ENCODE measurements at regions not wholly inside any gene's neighbourhood (a gene's known extent, or its start where the extent isn't known, plus 50 kb on each side); places are given as distances from the start of the nearest gene placed in this dataset.

DNA sequence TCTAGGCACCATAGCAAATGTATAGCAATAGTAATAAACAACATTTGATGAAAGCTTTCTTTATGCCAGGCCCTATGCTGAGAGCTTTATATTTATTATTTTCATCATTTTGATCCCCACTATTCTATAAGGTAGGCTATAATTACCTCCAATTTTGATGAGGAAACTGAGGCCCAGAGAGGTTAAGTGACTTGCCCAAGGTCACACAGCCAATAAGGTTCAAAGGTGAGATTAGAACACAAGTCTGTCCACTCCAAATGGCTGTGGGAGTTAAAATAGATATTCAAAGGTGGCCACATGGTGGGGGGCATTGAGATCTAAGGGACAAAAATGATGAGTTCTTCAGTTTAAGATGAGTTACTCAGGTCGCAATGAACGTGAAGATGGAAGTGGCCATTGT is 269.9 kb downstream of the BMP7 start:
- Mint-ChIP-seq H3K4me1 (no peaks in the 10 kb centered on the region), H3K27ac (no peak overlapping the region), H3K36me3 (no peaks in the 10 kb centered on the region), H3K9me3 (peaks cover 11% of the 10 kb centered on the region), H3K4me3 (no peak overlapping the region), H3K27me3 (peaks cover 6% of the 10 kb centered on the region)

DNA sequence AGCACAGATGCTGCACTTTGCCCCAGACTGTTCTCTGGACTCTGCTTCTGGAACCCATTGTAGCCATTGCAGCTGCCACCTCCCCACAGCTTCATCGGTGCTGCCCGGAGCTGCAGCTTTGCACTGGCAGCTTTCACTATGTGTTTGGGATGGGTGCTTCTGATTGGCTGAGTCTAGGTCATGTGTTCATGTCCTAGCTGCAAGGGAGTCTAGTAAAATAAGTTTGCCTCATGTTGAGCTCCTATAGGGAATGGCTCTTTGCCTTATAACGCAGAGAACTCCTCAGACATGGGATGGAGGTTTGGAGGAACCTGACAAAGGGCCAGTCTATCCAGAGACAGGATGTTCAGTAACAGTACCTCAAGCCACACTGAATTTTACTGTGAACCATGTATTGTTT is 268.0 kb downstream of the BMP7 start:
- H3K9me3 Mint-ChIP-seq: peaks cover 11% of the 10 kb centered on the region
- H3K4me3 Mint-ChIP-seq: no peak overlapping the region
- no peak overlapping the region for H3K27ac Mint-ChIP-seq
- H3K36me3 Mint-ChIP-seq: no peaks in the 10 kb centered on the region
- H3K4me1 Mint-ChIP-seq: no peaks in the 10 kb centered on the region
- peaks cover 6% of the 10 kb centered on the region for H3K27me3 Mint-ChIP-seq

DNA sequence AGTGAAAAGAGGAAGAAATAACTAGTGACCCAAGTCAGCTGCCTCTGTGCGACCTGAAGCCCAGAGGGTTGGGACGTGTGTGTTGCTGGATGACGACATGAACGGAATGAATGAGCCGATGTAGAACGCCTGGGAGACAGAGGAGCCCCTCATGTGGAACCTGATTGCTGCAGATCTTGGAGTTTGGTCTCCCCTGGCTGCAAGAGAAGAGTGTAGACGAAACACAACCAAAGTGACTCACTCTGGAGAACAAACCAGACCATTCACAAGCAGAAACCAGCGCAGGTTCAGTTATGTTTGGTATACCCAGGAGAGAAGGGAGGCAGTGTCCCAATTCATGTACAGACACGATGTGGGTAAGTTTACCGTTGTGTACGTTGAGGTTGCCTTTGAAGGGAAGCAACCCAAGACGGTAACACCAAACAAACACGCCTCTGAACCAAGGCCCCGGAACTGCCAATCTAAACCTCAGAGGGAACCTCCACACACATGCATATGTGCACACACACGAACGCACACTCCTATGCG is 265.9 kb downstream of the BMP7 start:
- H3K27me3 Mint-ChIP-seq: peaks cover 11% of the 10 kb centered on the region
- no peaks in the 10 kb centered on the region for H3K36me3 Mint-ChIP-seq
- no peak overlapping the region for H3K4me3 Mint-ChIP-seq
- H3K9me3 Mint-ChIP-seq: peaks cover 11% of the 10 kb centered on the region
- no peak overlapping the region for H3K27ac Mint-ChIP-seq
- no peaks in the 10 kb centered on the region for H3K4me1 Mint-ChIP-seq

DNA sequence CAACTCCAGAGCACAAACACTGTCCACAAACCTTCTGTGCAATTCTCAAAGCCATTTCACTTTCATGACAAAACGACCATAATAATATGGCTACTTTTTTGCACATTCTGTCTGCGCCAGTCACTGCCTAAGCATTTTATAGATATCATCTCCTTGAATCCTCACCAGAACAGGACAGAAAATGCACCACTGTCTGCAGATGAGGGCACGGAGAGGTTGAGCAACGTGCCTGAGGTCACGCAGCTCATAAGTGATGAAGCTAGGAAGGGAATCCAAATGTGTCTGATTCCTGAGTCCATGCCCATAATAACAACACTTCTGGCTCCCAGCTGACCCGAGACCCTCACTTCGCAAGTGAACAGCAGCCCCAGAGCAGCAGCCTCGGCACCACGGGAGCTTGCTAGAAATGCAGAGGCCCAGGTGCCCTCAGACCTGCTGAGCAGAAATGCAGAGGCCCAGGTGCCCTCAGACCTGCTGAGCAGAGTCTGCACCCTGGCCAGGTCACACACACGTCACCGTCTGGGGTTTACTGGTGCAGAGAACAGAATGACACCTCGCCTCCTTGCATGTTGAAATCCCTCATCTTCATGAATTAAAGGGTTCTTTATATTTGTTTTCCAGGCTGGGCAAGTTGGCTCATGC is 265.2 kb downstream of the BMP7 start:
- peaks cover 11% of the 10 kb centered on the region for H3K27me3 Mint-ChIP-seq
- H3K27ac Mint-ChIP-seq: no peak overlapping the region
- H3K4me1 Mint-ChIP-seq: no peaks in the 10 kb centered on the region

DNA sequence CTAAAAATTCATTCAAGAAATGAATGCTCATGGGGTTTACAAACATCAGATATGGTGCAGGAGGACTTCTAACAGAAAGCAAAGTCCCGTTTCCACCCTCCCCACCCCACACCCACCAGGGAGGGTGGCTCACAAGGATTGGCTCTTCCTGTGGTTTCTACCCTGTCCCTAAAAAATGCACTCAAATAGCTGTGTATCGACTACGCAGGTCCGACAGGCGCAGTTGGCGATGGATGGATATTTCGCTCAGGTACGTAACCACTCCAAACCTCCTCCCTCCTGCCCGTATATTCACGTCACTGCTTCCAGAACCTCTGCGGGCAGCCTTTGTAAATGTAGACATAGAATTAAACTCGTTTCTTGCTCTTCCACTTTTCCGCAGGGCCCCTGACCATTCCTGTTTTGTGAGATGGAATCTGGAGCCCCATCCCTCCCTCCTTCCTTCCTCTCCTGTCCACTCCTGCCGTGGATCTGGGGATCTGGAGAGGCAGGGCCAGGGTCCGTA is 264.3 kb downstream of the BMP7 start:
- Mint-ChIP-seq H3K4me3 (no peak overlapping the region), H3K27ac (no peak overlapping the region), H3K36me3 (no peaks in the 10 kb centered on the region), H3K27me3 (peaks cover 9% of the 10 kb centered on the region), H3K4me1 (no peaks in the 10 kb centered on the region), H3K9me3 (peaks cover 11% of the 10 kb centered on the region)

More for the DNA sequence above, 265.2 kb downstream of the BMP7 start:
- Mint-ChIP-seq H3K9me3 (peaks cover 11% of the 10 kb centered on the region), H3K36me3 (no peaks in the 10 kb centered on the region), H3K4me3 (no peak overlapping the region)

DNA sequence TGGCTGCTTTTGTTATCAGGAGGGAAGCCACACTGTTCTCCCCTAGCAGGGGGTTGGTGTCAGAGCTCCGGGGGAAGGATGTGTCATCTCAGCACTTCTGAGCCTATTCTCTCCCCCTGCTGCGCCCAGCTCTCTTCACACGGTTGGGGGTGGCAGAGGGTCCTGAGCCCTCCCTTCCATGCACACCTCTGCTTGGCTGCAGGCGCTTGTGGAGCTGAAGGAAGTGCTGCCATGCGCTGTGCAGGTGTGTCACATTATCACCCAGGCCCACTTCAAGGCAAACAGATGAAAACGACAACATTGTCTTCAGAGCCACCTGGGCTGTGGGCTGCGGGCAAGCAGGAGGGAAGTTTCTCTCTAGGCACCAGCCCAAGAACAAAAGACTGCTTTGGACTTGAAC is 263.4 kb downstream of the BMP7 start:
- Mint-ChIP-seq H3K4me1 (no peaks in the 10 kb centered on the region), H3K27me3 (peaks cover 9% of the 10 kb centered on the region), H3K4me3 (no peak overlapping the region), H3K36me3 (no peaks in the 10 kb centered on the region), H3K9me3 (peaks cover 6% of the 10 kb centered on the region), H3K27ac (no peak overlapping the region)

DNA sequence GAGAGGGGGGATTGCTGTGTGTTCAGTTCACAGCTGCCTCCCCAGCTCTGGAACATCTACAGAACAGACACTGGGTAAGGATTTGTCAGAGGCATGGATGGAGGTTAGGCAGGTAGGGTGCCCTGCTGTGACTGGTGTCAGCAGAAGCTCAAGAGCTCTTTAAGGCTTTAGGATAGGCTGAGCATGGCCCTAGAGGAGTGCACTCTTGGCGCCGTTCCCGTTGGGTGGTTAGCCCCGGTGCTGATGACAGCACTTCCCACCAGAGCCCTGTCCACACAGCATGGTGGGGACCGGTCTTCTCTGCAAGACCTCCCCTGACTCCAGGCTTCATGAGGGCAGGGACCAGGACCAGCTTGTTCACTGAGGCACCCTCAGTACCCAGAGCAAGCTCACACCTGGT is 262.0 kb downstream of the BMP7 start:
- H3K27me3 Mint-ChIP-seq: peaks cover 9% of the 10 kb centered on the region
- no peaks in the 10 kb centered on the region for H3K36me3 Mint-ChIP-seq
- H3K4me1 Mint-ChIP-seq: no peaks in the 10 kb centered on the region
- no peak overlapping the region for H3K4me3 Mint-ChIP-seq
- H3K27ac Mint-ChIP-seq: no peak overlapping the region
- H3K9me3 Mint-ChIP-seq: peaks cover 5% of the 10 kb centered on the region

DNA sequence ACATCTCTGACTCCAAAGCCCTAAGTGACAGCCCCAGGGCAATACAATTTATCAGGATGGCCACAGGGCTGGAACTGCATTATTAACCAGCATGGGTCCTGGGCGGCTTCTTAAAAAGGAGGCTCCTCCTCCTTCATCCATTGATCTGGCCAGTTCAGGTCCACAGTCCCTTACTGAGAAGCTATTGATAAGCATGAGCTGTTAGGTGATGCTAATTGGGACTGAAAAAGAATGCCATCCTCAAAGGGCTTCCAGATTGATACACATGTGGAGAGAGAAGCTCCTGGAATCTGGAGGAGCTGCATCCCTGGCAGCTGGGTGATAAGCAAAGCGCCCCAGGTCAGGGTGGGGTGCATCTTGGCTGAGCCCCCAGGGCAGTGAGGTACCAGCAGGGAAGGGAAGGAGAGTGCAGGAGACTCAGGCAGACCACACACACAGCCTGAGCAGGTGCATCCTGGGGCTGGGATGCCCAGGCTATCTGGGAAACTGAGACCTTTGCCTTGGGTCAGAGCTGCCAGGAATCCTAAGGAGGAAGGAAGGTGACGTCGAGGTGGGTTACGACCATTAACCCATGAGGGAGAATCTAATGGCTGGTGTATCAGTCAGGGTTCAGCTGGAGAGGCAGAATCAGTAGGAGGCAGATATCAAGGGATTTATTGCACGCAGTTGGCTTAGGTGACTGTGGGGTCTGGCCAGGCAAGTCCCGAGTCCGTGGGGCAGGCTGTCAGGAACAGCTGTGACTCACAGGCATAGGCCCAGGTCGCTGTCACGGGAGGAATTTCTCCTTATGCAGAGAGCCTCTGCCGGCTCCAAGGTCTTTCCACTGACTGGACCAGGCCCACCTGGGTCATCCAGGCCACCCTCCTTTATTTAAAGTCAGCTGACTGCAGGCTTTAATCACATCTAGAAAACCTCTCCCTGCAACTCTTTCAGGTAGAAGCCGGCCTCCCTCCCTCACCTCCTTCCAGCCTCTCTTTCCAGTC is 261.2 kb downstream of the BMP7 start:
- Mint-ChIP-seq H3K4me3 (no peak overlapping the region), H3K36me3 (no peaks in the 10 kb centered on the region), H3K4me1 (no peaks in the 10 kb centered on the region), H3K27me3 (peaks cover 9% of the 10 kb centered on the region), H3K9me3 (peaks cover 1% of the 10 kb centered on the region), H3K27ac (no peak overlapping the region)

DNA sequence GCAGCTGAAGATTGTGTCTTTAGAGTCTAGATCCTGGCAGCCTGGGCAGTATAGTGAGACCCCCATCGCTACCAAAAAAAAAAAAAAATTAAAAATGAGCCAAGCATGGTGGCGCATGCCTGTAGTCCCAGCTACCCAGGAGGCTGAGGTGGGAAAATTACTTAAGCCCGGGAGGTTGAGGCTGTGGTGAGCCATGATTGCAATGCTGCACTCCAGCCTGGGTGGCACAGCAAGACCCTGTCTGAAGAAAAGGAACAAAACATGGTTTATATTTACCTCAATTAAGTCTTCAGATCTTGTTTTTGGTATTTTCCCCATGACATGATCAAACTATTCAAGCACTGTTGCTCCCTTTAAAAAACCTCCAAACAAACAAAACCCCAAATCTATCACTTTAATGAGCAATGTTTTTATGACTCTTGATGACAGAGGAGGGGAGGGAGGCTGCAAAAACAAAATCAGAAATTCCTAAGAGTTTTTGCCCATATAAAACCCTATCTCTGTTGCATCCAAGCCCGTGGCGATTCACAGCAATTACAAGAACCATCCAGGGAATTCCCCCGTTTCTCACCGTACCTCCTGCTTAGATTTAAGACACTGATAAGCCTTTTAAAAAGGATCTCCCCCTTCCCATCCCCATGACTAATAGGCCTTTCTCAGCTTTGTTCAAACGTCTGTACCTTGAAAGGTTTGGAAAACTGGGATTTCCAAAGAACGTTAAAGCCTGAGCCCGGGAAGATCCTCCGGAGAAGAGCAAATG is 259.9 kb downstream of the BMP7 start:
- no peaks in the 10 kb centered on the region for H3K36me3 Mint-ChIP-seq
- peaks cover 13% of the 10 kb centered on the region for H3K27me3 Mint-ChIP-seq
- H3K9me3 Mint-ChIP-seq: no peaks in the 10 kb centered on the region
- H3K4me3 Mint-ChIP-seq: no peak overlapping the region
- no peak overlapping the region for H3K27ac Mint-ChIP-seq
- H3K4me1 Mint-ChIP-seq: no peaks in the 10 kb centered on the region

DNA sequence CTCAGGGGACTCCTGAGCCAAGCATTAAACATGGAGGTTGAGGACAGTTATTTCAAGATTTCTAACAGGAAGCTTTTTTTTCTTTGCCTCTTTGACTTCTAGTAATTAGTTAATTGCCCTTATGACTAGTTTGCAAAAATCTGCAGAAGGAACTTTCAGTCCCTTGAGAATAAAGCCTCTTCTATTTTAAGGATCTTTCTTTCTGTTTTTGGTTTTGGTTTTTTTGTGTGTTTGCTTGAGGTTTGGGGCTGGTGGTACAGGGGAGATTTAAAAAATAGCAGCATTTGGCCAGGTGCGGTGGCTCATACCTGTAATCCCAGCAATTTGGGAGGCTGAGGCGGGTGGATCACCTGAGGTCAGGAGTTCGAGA is 259.3 kb downstream of the BMP7 start:
- Mint-ChIP-seq H3K4me1 (no peaks in the 10 kb centered on the region), H3K4me3 (no peak overlapping the region), H3K27me3 (peaks cover 13% of the 10 kb centered on the region), H3K9me3 (no peaks in the 10 kb centered on the region), H3K27ac (no peak overlapping the region), H3K36me3 (no peaks in the 10 kb centered on the region)

DNA sequence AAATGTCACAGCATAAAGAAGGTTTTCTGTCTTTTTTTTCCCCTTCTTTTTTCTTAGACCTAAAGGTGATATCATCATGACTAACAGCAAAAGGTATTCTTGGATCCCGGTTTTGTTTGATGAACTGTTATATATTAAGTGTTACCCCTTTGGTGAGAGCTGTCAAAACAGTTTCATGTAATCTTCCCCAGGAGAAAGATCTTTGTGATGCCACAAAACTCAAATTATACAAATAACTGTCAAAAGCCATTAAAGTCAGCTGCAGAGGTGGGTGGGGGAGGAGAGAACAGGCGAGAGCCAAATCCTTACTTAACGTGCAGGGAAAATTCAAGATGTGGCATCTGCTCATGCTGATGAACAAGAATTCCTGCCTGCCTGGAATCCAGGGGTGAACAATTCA is 258.2 kb downstream of the BMP7 start:
- Mint-ChIP-seq H3K9me3 (no peaks in the 10 kb centered on the region), H3K4me3 (no peak overlapping the region), H3K27me3 (peaks cover 18% of the 10 kb centered on the region), H3K27ac (no peak overlapping the region), H3K36me3 (no peaks in the 10 kb centered on the region), H3K4me1 (no peaks in the 10 kb centered on the region)

DNA sequence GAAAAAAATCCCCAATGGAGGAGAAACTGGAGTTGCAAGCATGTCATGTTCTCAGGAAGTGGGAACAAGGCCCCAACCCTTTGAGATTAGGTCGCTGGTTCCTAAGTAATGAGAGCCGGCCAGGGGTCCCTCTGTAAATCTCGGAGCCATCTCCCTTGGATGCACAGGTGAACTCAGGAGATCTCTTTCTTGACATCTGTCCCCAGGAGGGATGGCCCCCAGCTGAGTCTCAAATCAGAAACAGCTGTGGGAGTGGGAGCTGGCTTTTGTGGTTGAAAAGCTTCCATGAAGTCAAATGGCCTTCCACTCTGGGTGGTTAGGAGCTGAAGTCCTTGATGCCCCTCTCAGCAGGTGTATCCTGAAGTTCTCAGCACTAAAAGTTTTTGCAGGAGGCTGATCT is 257.1 kb downstream of the BMP7 start:
- Mint-ChIP-seq H3K36me3 (no peaks in the 10 kb centered on the region), H3K27ac (no peak overlapping the region), H3K9me3 (no peaks in the 10 kb centered on the region), H3K27me3 (peaks cover 15% of the 10 kb centered on the region), H3K4me3 (no peak overlapping the region), H3K4me1 (no peaks in the 10 kb centered on the region)

DNA sequence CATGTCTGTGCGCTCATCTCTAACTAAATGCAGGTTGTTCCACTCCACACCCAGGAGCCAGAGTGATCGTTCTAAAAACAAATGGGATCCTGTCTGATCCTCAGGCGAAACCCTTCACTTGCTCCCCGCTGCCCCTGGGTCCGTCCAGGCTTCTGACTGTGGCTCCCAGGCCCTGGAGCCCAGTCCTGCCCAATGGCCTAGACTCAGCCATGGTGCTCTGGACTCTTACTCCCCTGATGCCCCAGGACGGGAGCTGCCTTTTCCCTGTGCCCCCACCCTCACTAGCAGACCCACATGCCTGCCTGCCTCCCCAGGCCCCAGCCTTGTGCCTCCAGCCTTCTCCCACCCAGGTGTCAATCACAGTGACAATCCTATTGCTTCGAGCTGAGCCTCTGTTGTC is 256.7 kb downstream of the BMP7 start:
- Mint-ChIP-seq H3K36me3 (no peaks in the 10 kb centered on the region), H3K27me3 (peaks cover 15% of the 10 kb centered on the region), H3K9me3 (no peaks in the 10 kb centered on the region), H3K4me1 (no peaks in the 10 kb centered on the region), H3K27ac (no peak overlapping the region), H3K4me3 (no peak overlapping the region)

DNA sequence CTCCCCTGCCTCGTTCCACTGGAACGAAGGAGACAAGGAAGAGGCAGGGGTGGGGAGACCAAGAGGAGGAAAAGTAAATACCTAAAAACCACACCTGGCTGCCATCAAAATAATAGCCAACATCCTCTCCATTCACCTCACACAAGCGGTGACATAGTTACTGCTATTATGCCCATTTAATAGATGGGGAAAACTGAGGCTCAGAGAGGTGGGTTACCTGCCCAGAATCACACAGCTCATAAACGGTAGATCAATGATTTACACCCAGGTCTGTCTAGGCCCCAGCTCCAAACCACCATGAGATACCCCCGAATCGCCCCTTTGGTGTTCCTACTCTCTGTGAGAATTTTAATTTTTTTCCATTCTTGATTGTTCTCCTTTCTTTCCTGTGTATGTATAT is 253.8 kb downstream of the BMP7 start:
- H3K4me3 Mint-ChIP-seq: no peak overlapping the region
- H3K27me3 Mint-ChIP-seq: peaks cover 11% of the 10 kb centered on the region
- no peak overlapping the region for H3K27ac Mint-ChIP-seq

DNA sequence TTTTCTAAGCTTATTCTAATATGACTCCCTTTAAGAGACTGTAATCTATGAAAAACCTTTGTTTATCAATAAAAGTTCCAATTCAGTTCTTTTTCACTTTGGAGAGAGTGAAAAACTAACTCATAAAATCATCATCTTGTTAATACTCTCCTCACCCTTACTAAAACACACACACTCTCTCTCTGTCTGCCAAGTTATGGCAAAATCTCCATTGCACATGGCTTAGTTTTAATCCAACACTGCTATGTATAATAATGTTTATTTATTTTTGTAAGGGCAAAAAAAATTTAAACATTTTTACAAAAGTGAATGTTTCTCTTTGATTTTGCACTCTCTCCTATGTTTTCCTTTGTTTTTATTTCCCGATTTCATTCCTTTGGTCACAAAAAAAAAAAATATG is 253.2 kb downstream of the BMP7 start:
- H3K4me3 Mint-ChIP-seq: no peak overlapping the region
- H3K9me3 Mint-ChIP-seq: no peaks in the 10 kb centered on the region
- no peaks in the 10 kb centered on the region for H3K4me1 Mint-ChIP-seq
- peaks cover 11% of the 10 kb centered on the region for H3K27me3 Mint-ChIP-seq
- H3K27ac Mint-ChIP-seq: no peak overlapping the region
- H3K36me3 Mint-ChIP-seq: no peaks in the 10 kb centered on the region

More for the DNA sequence above, 253.8 kb downstream of the BMP7 start:
- Mint-ChIP-seq H3K9me3 (no peaks in the 10 kb centered on the region), H3K36me3 (no peaks in the 10 kb centered on the region), H3K4me1 (no peaks in the 10 kb centered on the region)
